ENCODE measurements at regions not wholly inside any gene's neighbourhood (a gene's known extent, or its start where the extent isn't known, plus 50 kb on each side); places are given as distances from the start of the nearest gene placed in this dataset.
"Not testable (repeated sequence)": the region's sequence is repeated elsewhere in the genome, so short reads cannot be mapped to it uniquely, and the experiment has no call there.

GRCh38 chr1:146281522-146281921 is 52.7 kb upstream of the NOTCH2NLA start:
- TF ChIP-seq, protein P1, sequence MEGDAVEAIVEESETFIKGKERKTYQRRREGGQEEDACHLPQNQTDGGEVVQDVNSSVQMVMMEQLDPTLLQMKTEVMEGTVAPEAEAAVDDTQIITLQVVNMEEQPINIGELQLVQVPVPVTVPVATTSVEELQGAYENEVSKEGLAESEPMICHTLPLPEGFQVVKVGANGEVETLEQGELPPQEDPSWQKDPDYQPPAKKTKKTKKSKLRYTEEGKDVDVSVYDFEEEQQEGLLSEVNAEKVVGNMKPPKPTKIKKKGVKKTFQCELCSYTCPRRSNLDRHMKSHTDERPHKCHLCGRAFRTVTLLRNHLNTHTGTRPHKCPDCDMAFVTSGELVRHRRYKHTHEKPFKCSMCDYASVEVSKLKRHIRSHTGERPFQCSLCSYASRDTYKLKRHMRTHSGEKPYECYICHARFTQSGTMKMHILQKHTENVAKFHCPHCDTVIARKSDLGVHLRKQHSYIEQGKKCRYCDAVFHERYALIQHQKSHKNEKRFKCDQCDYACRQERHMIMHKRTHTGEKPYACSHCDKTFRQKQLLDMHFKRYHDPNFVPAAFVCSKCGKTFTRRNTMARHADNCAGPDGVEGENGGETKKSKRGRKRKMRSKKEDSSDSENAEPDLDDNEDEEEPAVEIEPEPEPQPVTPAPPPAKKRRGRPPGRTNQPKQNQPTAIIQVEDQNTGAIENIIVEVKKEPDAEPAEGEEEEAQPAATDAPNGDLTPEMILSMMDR (conservative IDR thresholded peaks at IDR 0.05 in 1 of 2, IDR thresholded peaks at IDR 0.05 in 1 of 2; ENCODE audit: low read depth in 1 of 2, low read length in 2 of 2): not testable (repeated sequence)
- not testable (repeated sequence) for TF ChIP-seq EZH2 (IDR thresholded peaks at IDR 0.05; ENCODE audit: low read length, missing control alignments)
